RWPE1 (cell line): ENCODE measurements at regions not wholly inside any gene's neighbourhood (a gene's known extent, or its start where the extent isn't known, plus 50 kb on each side); places are given as distances from the start of the nearest gene placed in this dataset.
A peak's percentile ranks its signal among the peaks of the same experiment; 100 is the strongest.

Experiments
- CTCF ChIA-PET: fragments of 350-600 bp; sonication (Branson Sonifier 250); formaldehyde crosslinking; extraction: SDS; loops from one replicate; lab custom pipeline; 2021; lab: Yijun Ruan, JAX
- POLR2A ChIA-PET: fragments of 400-600 bp; formaldehyde crosslinking; extraction: SDS; loops from one replicate; lab custom pipeline; 2020; ENCODE audit warnings: antibody characterized with exemption; ENCODE audit not compliant: low non-redundant PET; lab: Yijun Ruan, JAX
- DNase-seq: peaks from one replicate; pipeline ENCODE4 v3.0.0; 2012; ENCODE audit warnings: low spot score
- H3K27ac ChIP-seq: fragments of 450-650 bp; 2 replicates; pipeline ENCODE4 v1.5.1; 2017
- TF ChIP-seq, protein P1 (sequence below): fragments of 450-650 bp; conservative IDR thresholded peaks from 2 replicates; pipeline ENCODE4 v1.5.1; 2017; ENCODE audit warnings: low read depth, mild to moderate bottlenecking

GRCh38 chr2:226030788-226031646, 631.5 kb downstream of the NYAP2 start:
- CTCF ChIA-PET, result no interaction called here
- peak overlapping the region; percentile 82 for H3K27ac ChIP-seq
- POLR2A ChIA-PET, result interaction anchor here (0.7 kb wide), 1 partner anchor 1686 kb away, joined by 4 read pairs; no protein-coding TSS in a partner anchor
- TF ChIP-seq, protein P1, sequence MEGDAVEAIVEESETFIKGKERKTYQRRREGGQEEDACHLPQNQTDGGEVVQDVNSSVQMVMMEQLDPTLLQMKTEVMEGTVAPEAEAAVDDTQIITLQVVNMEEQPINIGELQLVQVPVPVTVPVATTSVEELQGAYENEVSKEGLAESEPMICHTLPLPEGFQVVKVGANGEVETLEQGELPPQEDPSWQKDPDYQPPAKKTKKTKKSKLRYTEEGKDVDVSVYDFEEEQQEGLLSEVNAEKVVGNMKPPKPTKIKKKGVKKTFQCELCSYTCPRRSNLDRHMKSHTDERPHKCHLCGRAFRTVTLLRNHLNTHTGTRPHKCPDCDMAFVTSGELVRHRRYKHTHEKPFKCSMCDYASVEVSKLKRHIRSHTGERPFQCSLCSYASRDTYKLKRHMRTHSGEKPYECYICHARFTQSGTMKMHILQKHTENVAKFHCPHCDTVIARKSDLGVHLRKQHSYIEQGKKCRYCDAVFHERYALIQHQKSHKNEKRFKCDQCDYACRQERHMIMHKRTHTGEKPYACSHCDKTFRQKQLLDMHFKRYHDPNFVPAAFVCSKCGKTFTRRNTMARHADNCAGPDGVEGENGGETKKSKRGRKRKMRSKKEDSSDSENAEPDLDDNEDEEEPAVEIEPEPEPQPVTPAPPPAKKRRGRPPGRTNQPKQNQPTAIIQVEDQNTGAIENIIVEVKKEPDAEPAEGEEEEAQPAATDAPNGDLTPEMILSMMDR, result no peak
- peak; percentile 57 for DNase-seq

DNA sequence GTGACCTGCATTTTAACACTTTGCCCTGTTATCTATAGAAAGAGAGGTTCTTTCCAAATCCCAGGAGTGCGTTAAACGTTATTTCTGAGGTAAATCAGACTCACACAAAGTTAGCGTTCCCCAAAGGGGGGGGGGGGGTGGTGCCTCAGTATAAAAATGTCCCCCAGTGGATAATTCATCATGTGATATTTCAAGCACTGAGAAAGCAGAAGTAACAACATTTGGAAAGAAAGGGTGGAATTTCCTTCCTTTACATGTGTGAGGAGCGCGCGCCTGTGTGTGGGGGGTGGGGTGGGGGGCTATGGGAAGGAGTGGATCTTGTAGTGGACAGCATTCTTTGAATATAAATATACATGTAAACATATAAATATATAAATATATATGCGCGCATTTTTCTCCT, 630.9 kb downstream of the NYAP2 start:
- TF ChIP-seq, protein P1, result no peak
- DNase-seq, result no peak
- ChIA-PET CTCF (no interaction called here), POLR2A (no interaction called here)
- H3K27ac ChIP-seq, result peak overlapping the region; percentile 82

DNA sequence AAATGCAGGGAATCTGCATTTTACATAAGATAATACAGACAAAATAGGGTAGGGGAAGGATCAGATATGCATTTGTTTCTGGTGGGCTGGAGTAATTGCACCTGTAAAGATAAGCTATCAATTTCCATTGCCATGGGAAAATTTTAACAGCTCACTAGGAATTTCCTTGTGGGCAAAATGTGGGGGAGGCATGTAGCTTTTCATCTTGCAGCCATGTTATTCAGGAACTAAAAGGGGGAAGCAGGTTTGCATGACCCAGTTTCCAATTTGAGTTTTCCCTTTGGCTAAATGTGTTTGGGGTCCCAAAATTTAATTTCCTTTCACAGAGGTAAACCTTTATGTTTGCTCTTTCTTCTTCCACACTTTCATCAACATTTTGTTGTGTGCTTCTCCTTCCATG, 624.4 kb downstream of the NYAP2 start:
- ChIA-PET CTCF (no interaction called here), POLR2A (no interaction called here)
- TF ChIP-seq, protein P1, result no peak
- no peak overlapping the region for H3K27ac ChIP-seq
- no peak for DNase-seq

DNA sequence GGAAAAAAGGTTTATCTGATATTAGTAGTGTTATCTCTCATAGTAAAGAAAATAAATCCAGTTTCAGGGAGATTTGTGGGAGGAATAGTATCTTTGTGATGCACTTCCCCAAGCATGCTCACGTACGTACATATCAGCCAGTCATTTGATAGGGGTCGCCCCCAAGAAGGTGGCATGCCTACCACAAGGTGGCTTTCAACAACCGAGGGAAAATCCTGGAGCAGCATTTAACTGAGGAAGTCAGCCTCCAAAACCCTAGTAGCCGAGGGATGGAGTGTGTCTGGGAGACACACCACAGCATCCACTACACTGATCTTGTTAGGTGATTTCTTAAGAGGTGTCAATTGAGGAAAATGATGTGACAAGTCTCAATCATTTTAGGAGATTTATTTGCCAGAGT, 623.9 kb downstream of the NYAP2 start:
- CTCF ChIA-PET, result no interaction called here
- H3K27ac ChIP-seq, result no peak overlapping the region
- TF ChIP-seq, protein P1, result no peak
- no peak for DNase-seq
- POLR2A ChIA-PET, result no interaction called here

GRCh38 chr2:226020956-226021355, 621.4 kb downstream of the NYAP2 start:
- no peak for DNase-seq
- TF ChIP-seq, protein P1, result no peak
- ChIA-PET CTCF (interaction anchor here (0.6 kb wide), 1 partner anchor 275 kb away, joined by 3 read pairs; no protein-coding TSS in a partner anchor), POLR2A (no interaction called here)
- no peak overlapping the region for H3K27ac ChIP-seq

DNA sequence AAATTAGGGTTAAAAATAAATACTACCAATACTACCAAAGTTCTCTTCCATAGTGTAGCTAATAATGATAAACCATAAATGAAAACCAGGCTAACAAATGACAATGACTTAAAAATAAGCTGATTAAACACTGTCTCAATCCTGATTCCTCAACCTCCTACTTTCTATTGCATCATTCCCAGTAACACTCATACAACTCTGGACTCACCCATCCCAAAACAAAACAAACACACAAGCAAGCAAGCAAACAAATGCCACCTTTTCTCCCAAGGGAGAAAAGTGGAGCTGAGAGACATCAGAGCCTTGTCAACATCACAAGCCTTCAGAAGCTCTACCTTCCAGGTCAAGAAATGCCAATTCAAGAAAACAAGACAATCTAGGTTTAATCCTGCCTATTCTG, 620.7 kb downstream of the NYAP2 start:
- TF ChIP-seq, protein P1, result no peak
- CTCF ChIA-PET, result interaction anchor here (0.6 kb wide), 1 partner anchor 276 kb away, joined by 3 read pairs; no protein-coding TSS in a partner anchor
- H3K27ac ChIP-seq, result no peak overlapping the region
- no peak for DNase-seq
- POLR2A ChIA-PET, result no interaction called here
